GM12864 (cell line): ENCODE measurements at regions not wholly inside any gene's neighbourhood (a gene's known extent, or its start where the extent isn't known, plus 50 kb on each side); places are given as distances from the start of the nearest gene placed in this dataset.

Source experiments
- DNase-seq: peaks from one replicate; pipeline ENCODE4 v3.0.0-alpha.2; 2011; ENCODE audit warnings: low read depth
- H3K4me3 ChIP-seq: 2 replicates; pipeline ENCODE4 v1.5.1; 2011; ENCODE audit warnings: mild to moderate bottlenecking, low read depth, low read length, control low read depth
- CTCF ChIP-seq: IDR thresholded peaks from 2 replicates; pipeline ENCODE4 v1.5.1; 2011; ENCODE audit warnings: low read depth, mild to moderate bottlenecking, moderate library complexity, low read length, control low read depth, inconsistent platforms; ENCODE audit errors: missing control alignments

GRCh38 chr11:133715602-133716001 is 129.7 kb downstream of the SPATA19 start:
- no peak for TF ChIP-seq CTCF
- DNase-seq = no peak
- H3K4me3 ChIP-seq = no peak overlapping the region

- H3K4me3 ChIP-seq = no peak overlapping the region
- TF ChIP-seq CTCF = no peak
- no peak for DNase-seq
These were observed 130.6 kb downstream of the SPATA19 start for GRCh38 chr11:133714471-133715375.

GRCh38 chr11:133713844-133714243 is 131.5 kb downstream of the SPATA19 start:
- H3K4me3 ChIP-seq = no peak overlapping the region
- TF ChIP-seq CTCF = no peak
- DNase-seq = no peak

GRCh38 chr11:133713406-133713805 is 131.9 kb downstream of the SPATA19 start:
- H3K4me3 ChIP-seq = no peak overlapping the region
- no peak for DNase-seq
- TF ChIP-seq CTCF = no peak

GRCh38 chr11:133712051-133712560 is 133.2 kb downstream of the SPATA19 start:
- DNase-seq = no peak
- no peak for TF ChIP-seq CTCF
- no peak overlapping the region for H3K4me3 ChIP-seq

GRCh38 chr11:133711545-133711944 is 133.8 kb downstream of the SPATA19 start:
- DNase-seq = no peak
- H3K4me3 ChIP-seq = no peak overlapping the region
- no peak for TF ChIP-seq CTCF
